SU-DHL-6 (cell line): ENCODE measurements at regions not wholly inside any gene's neighbourhood (a gene's known extent, or its start where the extent isn't known, plus 50 kb on each side); places are given as distances from the start of the nearest gene placed in this dataset.

Source experiments
- CTCF ChIP-seq: fragments of 200-600 bp; sonication (generic); IDR thresholded peaks from one replicate; pipeline ENCODE4 v1.5.1; 2017; ENCODE audit warnings: antibody characterized with exemption, mild to moderate bottlenecking, low read length, moderate library complexity; ENCODE audit not compliant: insufficient read depth, poor library complexity, severe bottlenecking
- EZH2phosphoT487 ChIP-seq: fragments of 200-600 bp; sonication (generic), shearing (Covaris generic); conservative IDR thresholded peaks from 2 replicates; pipeline ENCODE4 v1.6.1; 2018; ENCODE audit warnings: mild to moderate bottlenecking, antibody characterized with exemption, low read length, moderate library complexity, mixed read lengths

GRCh38 chr11:90668502-90668901, 445.7 kb upstream of the CHORDC1 start:
- TF ChIP-seq CTCF (no peak), EZH2phosphoT487 (no peak)
